ENCODE measurements at regions not wholly inside any gene's neighbourhood (a gene's known extent, or its start where the extent isn't known, plus 50 kb on each side); places are given as distances from the start of the nearest gene placed in this dataset.

DNA sequence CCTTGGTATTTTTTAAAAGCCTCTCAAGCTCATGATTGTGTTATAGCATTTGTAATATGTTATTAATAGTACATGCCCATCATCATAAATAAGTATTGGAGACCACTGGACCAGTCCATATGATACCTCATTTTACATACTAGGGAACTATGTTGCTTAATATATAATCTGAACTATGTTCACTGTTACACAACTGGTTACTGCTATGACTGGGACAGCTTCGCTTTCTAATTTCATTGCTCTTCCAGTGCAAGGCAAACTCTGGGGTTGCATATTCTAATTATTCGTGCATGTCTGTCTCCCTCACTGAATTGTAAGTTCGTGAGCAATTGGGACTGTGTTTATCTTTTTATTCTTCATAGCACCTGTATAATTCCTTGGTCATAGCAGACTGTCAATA, 330.5 kb downstream of the RAPGEF2 start:
- no peak for TF ChIP-seq CTCF (IDR thresholded peaks at IDR 0.05)
- no peak for TF ChIP-seq POLR2A (IDR thresholded peaks at IDR 0.05; ENCODE audit: low read length)
- TF ChIP-seq NFE2L2 (conservative IDR thresholded peaks at IDR 0.05; ENCODE audit: low read length): no peak
- TF ChIP-seq USF2 (IDR thresholded peaks at IDR 0.05): no peak
- no peak for TF ChIP-seq CHD4 (IDR thresholded peaks at IDR 0.05; ENCODE audit: borderline replicate concordance)
- no peak for TF ChIP-seq EP300 (IDR thresholded peaks at IDR 0.05)
- TF ChIP-seq SREBF2 (IDR thresholded peaks at IDR 0.05): no peak
- TF ChIP-seq, protein P1, sequence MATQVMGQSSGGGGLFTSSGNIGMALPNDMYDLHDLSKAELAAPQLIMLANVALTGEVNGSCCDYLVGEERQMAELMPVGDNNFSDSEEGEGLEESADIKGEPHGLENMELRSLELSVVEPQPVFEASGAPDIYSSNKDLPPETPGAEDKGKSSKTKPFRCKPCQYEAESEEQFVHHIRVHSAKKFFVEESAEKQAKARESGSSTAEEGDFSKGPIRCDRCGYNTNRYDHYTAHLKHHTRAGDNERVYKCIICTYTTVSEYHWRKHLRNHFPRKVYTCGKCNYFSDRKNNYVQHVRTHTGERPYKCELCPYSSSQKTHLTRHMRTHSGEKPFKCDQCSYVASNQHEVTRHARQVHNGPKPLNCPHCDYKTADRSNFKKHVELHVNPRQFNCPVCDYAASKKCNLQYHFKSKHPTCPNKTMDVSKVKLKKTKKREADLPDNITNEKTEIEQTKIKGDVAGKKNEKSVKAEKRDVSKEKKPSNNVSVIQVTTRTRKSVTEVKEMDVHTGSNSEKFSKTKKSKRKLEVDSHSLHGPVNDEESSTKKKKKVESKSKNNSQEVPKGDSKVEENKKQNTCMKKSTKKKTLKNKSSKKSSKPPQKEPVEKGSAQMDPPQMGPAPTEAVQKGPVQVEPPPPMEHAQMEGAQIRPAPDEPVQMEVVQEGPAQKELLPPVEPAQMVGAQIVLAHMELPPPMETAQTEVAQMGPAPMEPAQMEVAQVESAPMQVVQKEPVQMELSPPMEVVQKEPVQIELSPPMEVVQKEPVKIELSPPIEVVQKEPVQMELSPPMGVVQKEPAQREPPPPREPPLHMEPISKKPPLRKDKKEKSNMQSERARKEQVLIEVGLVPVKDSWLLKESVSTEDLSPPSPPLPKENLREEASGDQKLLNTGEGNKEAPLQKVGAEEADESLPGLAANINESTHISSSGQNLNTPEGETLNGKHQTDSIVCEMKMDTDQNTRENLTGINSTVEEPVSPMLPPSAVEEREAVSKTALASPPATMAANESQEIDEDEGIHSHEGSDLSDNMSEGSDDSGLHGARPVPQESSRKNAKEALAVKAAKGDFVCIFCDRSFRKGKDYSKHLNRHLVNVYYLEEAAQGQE (IDR thresholded peaks at IDR 0.05): no peak
- no peak for TF ChIP-seq CBX2 (IDR thresholded peaks at IDR 0.05; ENCODE audit: borderline replicate concordance, low read depth)
- TF ChIP-seq MAFK (IDR thresholded peaks at IDR 0.05; ENCODE audit: partially characterized antibody): no peak
- no peak for TF ChIP-seq RFX5 (IDR thresholded peaks at IDR 0.05)
- TF ChIP-seq POLR2AphosphoS2 (conservative IDR thresholded peaks at IDR 0.05; ENCODE audit: low read length): no peak
- TF ChIP-seq BHLHE40 (IDR thresholded peaks at IDR 0.05; ENCODE audit: low read depth, low read length): no peak
